HG03039 (cell line): ENCODE measurements at regions not wholly inside any gene's neighbourhood (a gene's known extent, or its start where the extent isn't known, plus 50 kb on each side); places are given as distances from the start of the nearest gene placed in this dataset.
"Not testable (repeated sequence)": the region's sequence is repeated elsewhere in the genome, so short reads cannot be mapped to it uniquely, and the experiment has no call there.

Source experiments
- ATAC-seq: cut with Tn5 transposase; IDR thresholded peaks from one replicate; pipeline ENCODE4 v1.9.1; 2021; ENCODE audit warnings: mild to moderate bottlenecking, moderate library complexity; ENCODE audit not compliant: unreplicated experiment

DNA sequence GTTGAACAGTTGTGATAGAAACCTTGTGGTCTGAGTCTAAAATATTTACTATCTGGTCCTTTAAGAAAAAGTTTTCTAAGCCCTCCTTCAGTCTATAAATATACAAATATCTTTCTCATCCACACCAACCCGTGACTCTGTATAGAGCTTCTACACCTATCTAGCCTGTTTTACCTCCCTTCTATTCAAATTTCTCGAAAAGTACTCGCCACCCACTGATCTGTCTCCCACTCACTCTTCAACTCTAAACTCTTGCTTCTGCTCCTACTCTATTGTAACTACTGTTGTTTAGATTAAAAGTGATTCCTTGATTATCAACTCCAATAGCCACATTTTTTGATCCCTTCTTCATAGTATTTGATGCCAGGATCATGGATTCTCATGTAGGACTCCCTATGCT, 329.4 kb upstream of the MAN1A1 start:
- no peak for ATAC-seq

DNA sequence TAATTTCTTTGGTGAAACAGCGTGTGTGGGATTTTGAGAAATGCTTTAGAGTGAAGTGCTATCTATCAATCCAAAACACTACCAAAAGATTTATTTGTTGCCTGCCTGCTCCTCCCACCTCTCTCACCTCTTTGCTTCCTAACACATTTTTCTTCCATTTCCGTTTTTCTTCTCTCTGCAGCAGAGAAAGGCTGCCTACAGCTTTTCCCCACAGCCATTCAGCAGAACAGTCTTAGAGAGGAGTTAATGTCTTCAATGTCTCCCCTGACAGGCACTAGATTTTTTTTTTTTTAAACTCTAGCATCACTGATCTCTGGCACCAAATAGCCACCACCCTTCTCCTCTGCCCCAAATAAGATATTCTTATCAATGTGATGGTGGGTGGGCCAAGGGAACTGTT, 327.8 kb upstream of the MAN1A1 start:
- ATAC-seq, result no peak

DNA sequence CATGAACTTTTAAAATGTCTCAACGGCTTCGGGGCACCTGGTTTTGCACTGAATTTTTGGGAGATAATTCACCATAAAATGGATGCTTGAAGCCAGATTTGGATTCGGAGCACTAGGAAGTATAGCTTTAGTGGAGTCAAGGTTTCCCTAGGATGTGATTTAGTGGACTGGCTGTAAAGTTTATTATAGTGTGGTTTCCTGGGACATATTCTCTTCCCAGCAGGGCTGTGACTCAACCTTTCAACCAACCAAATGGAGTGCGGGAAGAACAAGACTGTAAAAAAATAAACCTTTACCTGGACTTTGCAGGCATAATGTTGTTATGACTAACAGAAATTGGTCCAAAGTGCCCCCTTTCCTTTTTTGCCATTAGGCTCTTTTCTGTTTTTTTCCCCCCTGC, 327.4 kb upstream of the MAN1A1 start:
- ATAC-seq, result no peak

DNA sequence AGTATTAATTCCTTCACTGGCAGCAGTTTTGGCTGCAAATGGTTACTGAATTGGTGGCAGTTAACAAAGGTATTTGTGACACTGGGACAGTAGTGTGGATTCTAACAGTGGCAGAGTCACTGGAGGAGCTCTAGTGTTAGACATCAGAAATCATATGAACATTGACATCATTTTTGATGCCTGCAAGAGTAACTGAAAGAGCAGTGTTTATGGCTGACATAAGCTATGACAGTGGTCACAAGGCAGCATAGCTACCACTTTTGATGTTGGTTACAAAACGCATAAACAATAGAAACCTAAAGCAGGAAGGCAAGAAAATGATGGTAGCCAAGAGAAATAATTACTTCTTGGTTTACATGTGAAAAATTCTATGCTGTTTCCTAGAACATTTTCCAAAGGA, 326.7 kb upstream of the MAN1A1 start:
- ATAC-seq, result no peak

DNA sequence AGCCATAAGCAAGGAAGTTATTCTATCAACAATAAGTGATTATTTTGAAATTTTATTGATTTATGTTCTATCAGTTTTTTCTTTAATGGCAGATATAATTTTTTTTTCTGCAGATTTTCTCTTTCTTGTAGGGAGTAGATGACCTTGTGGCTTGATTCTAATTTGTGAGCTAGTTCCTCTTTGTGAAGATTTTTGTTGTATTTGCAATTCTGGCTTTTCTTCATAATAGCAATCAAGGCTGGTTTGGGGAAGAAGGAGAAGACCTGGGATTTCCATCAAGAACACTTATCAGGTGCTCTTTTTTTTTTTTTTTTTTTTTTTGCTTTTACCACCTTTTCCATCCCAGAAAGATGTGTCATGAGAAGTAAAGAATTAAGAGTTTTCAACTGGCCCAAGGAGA, 324.2 kb upstream of the MAN1A1 start:
- no peak for ATAC-seq

DNA sequence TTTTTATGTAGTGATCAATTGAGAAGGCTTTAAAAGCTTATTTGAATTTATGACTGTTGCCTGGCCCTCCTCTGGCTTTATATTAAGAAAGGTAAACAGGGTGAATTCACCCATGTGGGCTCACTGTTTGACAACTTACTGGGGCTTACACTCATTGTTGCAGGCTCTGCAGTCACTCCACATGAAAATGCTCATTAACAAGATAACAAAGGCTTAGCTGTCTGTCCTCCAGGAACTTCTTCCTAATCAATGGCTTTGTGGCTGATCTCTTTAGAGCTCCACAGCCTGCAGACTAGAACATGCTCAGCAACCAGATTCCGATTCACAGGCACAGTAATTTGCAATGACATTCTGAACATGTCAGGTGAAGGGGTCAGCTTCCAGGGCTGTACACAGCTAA, 323.2 kb upstream of the MAN1A1 start:
- no peak for ATAC-seq

DNA sequence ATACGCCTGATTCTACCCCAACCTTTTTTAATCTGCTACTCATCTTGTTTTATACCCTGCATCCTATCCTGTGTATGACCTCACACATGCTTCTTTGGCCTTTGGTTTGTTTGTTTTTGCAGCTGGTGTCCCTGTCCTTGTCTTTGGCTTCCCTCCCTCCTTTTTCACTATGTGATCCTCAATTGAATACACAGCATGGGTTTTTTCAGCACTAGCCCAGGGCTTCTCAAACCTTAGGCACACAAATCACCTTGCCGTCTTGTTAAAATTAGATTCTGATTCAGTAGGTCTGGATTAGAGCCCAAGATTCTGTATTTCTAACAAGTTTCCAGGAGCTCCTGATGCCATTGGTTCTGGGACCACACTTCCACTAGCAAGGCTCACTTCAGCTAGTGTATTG, 321.5 kb upstream of the MAN1A1 start:
- no peak for ATAC-seq

DNA sequence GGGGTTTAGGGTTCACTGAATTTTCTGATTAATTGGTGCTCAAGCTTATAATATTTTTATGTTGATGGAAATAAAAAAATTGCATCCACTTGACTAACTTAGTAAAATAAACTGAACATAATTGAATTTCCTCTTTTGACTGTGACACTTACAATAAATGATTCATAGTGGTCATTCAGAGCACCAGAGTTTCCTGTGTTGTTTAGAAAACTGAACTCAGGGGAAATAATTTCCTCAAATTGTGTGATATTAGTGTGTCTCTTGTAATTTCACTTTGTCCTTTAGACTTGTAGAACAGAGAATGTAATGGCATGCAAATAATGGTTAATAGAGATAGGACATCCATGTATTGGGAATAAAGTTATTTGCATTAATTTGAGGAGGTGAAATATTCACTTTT, 319.7 kb upstream of the MAN1A1 start:
- no peak for ATAC-seq

DNA sequence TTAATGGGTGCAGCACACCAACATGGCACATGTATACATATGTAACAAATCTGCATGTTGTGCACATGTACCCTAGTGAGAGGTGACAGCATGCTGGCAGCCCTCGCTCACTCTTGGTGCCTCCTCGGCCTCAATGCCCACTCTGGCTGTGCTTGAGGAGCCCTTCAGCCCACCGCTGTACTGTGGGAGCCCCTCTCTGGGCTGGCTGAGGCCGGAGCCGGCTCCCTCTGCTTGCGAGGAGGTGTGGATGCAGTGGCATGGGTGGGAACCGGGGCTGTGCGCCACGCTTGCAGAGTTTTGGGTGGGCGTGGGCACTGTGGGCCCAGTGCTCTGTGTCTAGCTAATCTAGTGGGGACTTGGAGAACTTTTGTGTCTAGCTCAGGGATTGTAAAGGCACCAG, 315.9 kb upstream of the MAN1A1 start:
- ATAC-seq, result not testable (repeated sequence)

DNA sequence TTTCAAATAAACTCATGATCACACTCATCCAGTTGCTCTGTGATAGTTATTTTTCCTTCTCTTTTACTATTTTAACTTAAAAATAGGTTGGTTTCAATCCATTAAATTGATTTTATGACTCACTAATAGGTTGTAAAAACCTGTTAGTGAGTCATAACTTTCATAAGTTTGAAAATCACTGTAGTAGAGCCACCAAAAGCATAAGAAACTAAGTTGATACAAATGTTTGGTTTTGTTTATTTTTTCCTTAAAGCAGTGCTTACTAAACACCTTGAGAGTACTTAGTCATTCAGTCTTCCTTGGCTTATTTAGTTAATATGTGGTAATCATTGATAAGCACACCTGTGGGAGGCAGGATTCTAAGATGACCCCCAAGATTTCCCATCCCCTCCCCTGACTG, 312.1 kb upstream of the MAN1A1 start:
- no peak for ATAC-seq

DNA sequence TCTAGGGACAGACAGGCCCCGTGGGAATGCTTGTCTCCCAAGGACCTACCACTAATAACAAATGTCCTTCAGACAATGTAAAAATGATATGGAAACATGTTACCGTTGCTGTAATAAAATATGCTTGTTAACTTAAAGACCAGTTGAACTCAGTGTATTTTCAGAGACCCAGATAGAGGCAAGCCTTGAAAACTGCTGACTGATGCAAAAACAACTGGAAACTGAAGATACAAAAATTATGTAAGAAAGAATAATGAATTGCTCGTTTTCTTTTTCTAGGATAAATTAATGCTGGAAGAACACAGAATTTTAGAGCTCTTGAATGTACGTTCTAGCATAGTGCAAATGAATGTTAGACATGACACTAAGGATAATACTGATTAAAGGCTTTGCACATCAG, 311.5 kb upstream of the MAN1A1 start:
- no peak for ATAC-seq

DNA sequence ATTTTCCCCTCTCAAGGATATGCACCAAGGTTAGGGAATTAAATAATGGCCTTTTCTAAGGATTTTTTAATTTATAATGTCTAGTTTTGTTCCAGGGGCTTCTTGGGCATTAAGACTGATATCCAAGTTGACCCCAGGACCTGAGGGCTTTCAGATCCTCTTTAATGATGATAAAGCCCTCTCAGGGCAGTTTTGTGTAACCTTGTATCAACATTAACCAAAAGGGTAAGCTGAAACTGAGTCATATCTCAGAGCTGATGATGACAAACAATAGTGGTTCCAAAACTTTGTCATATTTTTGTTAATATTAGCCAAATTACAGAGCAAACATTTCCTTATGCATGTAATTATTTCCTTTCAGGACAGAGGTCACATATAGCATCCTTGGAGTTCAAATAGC, 309.4 kb upstream of the MAN1A1 start:
- no peak for ATAC-seq

DNA sequence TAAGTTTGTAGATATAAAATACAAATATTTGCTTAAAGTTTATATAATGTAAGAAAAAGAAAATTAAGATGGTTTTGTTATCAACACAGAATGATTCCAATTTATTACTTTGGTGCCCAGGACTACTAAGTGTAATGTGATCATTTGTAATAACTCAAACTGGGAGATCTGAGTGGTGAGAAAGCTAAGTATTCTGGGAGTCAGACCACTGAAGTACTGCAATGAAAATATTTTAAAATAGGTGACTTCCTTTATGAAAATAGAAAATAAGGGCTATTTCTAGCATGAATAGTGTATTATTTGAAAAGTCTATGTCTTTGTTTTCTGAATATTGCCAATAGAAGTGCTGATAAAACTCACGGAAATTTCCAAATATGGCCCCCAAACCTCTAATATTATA, 305.6 kb upstream of the MAN1A1 start:
- ATAC-seq, result no peak

DNA sequence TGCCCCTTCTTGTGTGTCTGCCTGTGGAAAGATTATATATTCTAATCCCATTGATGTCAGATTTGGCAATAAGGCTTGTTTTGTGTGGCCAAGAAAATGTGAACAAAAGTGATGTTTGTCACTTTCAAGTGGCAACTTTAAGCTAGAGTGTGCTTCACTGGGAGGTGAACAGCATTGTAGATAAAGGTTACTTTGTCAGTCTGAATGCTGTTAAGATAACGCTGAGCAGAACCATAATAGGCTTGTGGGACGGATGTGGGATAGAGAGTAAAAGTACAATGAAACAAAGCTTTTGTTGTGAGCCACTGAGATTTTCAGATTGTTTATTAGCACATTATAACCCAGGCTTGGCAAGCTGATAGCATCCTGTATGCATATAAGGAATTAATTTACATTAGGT, 303.8 kb upstream of the MAN1A1 start:
- no peak for ATAC-seq

DNA sequence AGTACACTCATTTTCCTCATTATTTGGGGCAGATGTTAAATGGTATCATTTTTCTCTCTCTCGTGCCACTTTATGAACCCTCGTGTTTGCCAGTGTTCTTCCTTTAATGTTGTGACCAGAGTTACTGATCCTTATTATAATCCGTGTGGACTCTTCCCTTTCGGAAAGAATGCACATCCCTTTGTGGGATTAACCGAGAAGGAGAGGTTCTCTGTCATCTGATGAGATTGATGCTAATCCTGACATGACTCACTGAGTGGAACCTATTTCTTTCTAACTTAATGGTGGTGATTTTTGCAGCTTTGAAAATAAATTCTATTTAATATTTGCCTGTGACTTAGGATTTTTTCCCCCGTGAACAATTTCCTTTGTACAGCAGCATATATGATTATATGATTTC, 300.0 kb upstream of the MAN1A1 start:
- no peak for ATAC-seq

DNA sequence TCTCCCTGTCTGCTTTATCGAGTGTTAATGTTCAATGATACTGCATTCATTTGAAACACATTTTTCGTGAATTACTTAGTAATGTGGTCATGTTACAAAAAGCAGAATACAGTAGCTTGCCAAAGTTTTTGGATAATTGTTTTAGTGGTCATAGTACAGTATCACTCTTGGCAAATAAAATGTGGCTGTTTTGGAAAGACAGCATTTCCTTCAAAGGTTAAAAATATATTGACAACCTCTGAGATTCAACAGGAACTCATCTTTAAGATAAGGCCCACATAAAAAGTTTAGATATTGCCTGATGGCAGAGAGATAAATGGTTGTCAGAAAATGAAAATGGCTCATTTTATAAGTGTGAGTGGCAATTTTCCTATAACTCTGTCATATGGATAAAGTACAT, 297.7 kb upstream of the MAN1A1 start:
- ATAC-seq, result no peak

DNA sequence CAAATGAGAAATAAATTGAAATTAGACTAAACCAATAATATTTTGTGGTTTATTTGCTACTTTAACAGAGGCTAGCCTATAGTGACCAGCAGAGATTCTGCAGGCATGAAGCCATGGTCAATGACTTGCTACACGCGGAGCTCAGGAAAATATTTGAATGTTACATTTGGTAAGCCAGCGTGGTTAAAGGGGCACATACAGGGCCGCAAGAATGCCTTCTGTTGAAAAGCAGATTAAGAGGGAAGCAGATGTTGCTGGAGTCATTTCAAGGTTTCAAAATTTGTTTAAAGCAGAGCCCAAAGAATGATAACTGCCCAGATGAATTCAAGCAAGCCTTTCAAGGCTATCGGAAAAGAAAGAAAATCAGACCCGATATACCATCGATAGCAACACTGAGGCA, 294.3 kb upstream of the MAN1A1 start:
- ATAC-seq, result no peak

DNA sequence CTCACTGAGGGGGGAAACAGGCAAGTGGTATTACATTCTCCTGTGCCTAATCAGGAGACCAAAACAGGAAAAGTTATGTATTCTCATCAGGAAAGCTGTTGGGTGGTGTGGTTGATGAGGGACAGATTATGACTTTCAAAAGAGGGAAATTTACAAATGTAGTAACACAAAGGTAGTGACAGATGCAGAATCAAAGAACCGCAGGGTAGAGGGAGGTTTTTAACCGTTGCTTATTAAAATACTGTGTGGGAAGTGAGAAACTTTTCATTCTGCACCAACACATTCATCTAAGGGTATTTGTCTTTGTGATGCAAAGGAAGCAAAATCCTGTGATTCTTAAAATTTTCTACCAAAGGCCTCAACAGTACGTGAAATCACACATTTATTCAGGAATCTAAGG, 288.2 kb upstream of the MAN1A1 start:
- no peak for ATAC-seq

DNA sequence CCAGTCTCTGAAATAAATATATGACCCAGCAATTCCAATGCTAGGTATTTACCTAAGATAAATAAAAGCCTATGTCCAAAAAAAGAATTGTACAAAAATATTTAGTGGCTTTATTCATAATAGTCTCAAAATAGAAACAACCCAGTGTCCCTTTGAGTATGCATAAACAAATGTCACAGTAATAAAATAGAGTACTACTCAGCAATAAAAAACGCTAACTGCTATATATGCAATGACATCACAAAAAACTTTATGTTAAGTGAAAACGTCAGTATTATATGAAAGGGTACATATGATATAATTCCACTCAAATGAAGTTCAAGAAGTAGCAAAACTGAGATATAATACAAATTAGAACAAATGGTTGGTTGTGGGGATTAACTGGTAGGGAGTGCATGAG, 286.5 kb upstream of the MAN1A1 start:
- ATAC-seq, result no peak

DNA sequence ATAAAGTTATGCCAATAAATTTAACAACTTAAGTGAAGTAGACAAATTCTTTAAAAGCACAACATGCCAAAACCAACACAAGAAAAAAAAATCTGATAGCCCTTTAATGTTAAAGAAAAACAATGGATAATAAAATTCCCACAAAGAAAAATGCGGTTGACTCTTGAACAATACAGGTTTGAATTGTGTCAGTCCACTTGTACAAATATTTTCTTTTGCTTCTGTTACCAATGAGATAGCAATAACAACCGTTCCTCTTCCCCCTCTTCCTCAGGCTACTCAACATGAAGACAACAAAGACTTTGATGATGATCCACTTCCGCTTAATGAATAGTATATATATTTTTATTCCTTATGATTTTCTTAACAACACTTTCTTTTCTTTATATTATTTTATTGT, 283.9 kb upstream of the MAN1A1 start:
- ATAC-seq, result no peak

DNA sequence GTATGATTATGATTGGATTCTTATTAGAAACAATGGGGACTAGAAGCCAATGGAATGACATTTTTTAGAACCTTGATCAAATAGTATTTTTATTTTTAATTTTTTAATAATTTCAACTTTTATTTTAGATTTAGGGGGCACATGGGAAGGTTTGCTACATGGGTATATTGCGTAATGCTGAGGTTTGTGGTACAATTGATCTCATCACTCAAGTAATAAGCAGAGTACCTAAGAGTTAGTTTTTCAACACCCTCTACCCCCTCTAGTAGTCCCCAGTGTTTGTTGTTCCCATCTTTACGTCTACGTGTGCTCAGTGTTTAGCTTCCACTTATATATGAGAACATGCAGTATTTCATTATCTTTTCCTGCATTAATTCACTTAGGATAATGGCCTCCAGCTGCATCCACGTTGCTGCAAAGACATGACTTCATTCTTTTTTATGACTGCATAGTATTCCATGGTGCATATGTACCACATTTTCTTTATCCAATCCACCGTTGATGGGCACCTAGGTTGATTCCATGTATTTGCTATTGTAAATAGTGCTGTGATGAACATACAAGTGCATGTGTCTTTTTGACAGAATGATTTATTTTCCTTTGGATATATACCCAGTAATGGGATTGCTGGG, 281.1 kb upstream of the MAN1A1 start:
- no peak for ATAC-seq

DNA sequence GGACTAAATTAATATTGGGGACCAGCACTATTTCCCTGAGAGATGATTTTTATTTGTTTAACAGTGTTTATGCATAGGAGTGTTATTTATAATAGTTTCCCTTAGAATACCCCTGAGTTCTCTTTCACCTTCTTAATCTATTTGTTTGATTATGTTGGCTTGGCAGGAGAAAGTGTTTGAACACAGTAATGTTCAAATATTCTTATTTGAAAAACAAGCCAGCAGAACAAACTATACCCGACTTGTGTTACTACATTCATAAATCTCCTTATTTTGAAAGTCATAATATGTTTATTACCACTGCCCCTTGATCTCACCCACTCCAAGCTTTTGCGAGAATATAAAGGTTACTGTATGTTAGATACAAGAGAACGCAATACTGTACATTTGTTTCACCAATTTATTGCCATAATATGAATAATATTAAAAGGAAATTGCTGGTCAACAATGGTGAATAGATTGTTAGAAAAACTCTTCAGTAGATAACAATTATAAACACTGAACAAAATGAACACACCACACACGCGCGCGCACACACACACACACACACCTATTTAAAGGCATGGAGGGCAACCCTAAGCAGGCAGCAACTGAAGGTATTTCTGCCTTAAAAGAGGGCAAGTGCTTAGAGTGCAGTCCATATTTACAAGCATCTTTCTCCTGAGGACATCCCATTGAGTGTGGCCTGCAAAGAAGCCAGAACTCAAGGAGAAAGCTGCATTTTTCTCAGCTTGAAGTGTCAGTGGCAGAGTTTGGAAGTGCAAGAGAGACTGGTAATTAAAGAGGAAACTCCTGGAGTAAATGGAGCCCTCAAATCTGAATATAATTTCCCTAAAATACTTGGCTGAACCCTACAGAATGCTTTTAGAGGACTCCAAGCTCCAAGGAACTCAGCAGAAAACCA, 279.4 kb upstream of the MAN1A1 start:
- no peak for ATAC-seq
